Hepatocyte (in vitro differentiated cells): ENCODE measurements at regions not wholly inside any gene's neighbourhood (a gene's known extent, or its start where the extent isn't known, plus 50 kb on each side); places are given as distances from the start of the nearest gene placed in this dataset.
A peak's percentile ranks its signal among the peaks of the same experiment; 100 is the strongest.
"Not testable (repeated sequence)": the region's sequence is repeated elsewhere in the genome, so short reads cannot be mapped to it uniquely, and the experiment has no call there.

Experiments
- DNase-seq: peaks from one replicate; pipeline ENCODE4 v3.0.0-alpha.2; 2016; ENCODE audit warnings: low spot score
- H2AFZ ChIP-seq: fragments of 200-600 bp; sonication (generic); 2 replicates; pipeline ENCODE4 v1.6.0; 2016; ENCODE audit warnings: antibody characterized with exemption, mild to moderate bottlenecking
- H3K27ac ChIP-seq: fragments of 200-600 bp; sonication (generic); 2 replicates; pipeline ENCODE4 v1.5.1; 2016; ENCODE audit warnings: mild to moderate bottlenecking
- H3K27me3 ChIP-seq: fragments of 200-600 bp; sonication (generic); 2 replicates; pipeline ENCODE4 v1.6.1; 2016
- H3K36me3 ChIP-seq: fragments of 200-600 bp; sonication (generic); replicated peaks from 2 replicates; pipeline ENCODE4 v1.5.1; 2016; ENCODE audit warnings: low read depth; ENCODE audit not compliant: insufficient read depth
- H3K4me1 ChIP-seq: fragments of 200-600 bp; sonication (generic); 2 replicates; pipeline ENCODE4 v1.5.1; 2016; ENCODE audit warnings: mild to moderate bottlenecking, moderate library complexity; ENCODE audit not compliant: insufficient read depth
- H3K4me2 ChIP-seq: fragments of 200-600 bp; sonication (generic); 2 replicates; pipeline ENCODE4 v1.6.0; 2016
- H3K4me3 ChIP-seq: fragments of 200-600 bp; sonication (generic); 2 replicates; pipeline ENCODE4 v1.5.1; 2016; ENCODE audit warnings: mild to moderate bottlenecking
- H3K79me2 ChIP-seq: fragments of 200-600 bp; sonication (generic); 2 replicates; pipeline ENCODE4 v1.6.0; 2017; ENCODE audit warnings: mild to moderate bottlenecking
- H3K9me2 ChIP-seq: fragments of 200-600 bp; sonication (generic); replicated peaks from 2 replicates; pipeline ENCODE4 v1.6.0; 2017; ENCODE audit warnings: mild to moderate bottlenecking; ENCODE audit not compliant: insufficient read depth
- H3K9me3 ChIP-seq: fragments of 200-600 bp; sonication (generic); 2 replicates; pipeline ENCODE4 v1.5.1; 2016; ENCODE audit warnings: low read depth, mild to moderate bottlenecking
- H4K20me1 ChIP-seq: fragments of 200-600 bp; sonication (generic); 2 replicates; pipeline ENCODE4 v1.6.0; 2016; ENCODE audit warnings: mild to moderate bottlenecking; ENCODE audit not compliant: insufficient read depth, poor library complexity, severe bottlenecking
- CTCF ChIP-seq: fragments of 200-600 bp; sonication (generic); IDR thresholded peaks from 2 replicates; pipeline ENCODE4 v1.5.1; 2016; ENCODE audit warnings: antibody characterized with exemption, mild to moderate bottlenecking; ENCODE audit not compliant: poor library complexity
- EZH2 ChIP-seq: fragments of 200-600 bp; sonication (generic); IDR thresholded peaks from 2 replicates; pipeline ENCODE4 v1.6.1; 2016; ENCODE audit warnings: antibody characterized with exemption, mild to moderate bottlenecking, borderline replicate concordance
- EZH2phosphoT487 ChIP-seq: fragments of 200-600 bp; sonication (generic); IDR thresholded peaks from one replicate; pipeline ENCODE4 v1.6.1; 2018; ENCODE audit warnings: antibody characterized with exemption, mild to moderate bottlenecking, low read depth, moderate library complexity; ENCODE audit not compliant: unreplicated experiment, severe bottlenecking
- WGBS: methylation state at CpG from one replicate; pipeline ENCODE4 v1.1.6; 2016; ENCODE audit warnings: low lambda C conversion rate; ENCODE audit errors: missing lambda C conversion rate; 5-methylcytosine and 5-hydroxymethylcytosine counted together

GRCh38 chr16:52914428-52914827, 138.3 kb downstream of the CHD9NB start:
- no peak for TF ChIP-seq EZH2
- TF ChIP-seq CTCF: no peak
- TF ChIP-seq EZH2phosphoT487: no peak
- no peaks in the 10 kb centered on the region for H3K9me3 ChIP-seq
- no peak overlapping the region for H3K4me3 ChIP-seq
- H3K4me2 ChIP-seq: no peak overlapping the region
- no peaks in the 10 kb centered on the region for H4K20me1 ChIP-seq
- H3K27me3 ChIP-seq: no peaks in the 10 kb centered on the region
- no peaks in the 10 kb centered on the region for H3K4me1 ChIP-seq
- no peak overlapping the region for H3K27ac ChIP-seq
- WGBS: 76% methylated on average over 2 of the region's 2 CpGs
- H3K9me2 ChIP-seq: no peaks in the 10 kb centered on the region
- no peak for DNase-seq
- no peaks in the 10 kb centered on the region for H3K36me3 ChIP-seq
- no peaks in the 10 kb centered on the region for H3K79me2 ChIP-seq
- no peak overlapping the region for H2AFZ ChIP-seq

GRCh38 chr16:52912565-52913173, 140.0 kb downstream of the CHD9NB start:
- Histone ChIP-seq H3K36me3 (no peaks in the 10 kb centered on the region), H2AFZ (no peak overlapping the region), H3K4me1 (no peaks in the 10 kb centered on the region), H4K20me1 (no peaks in the 10 kb centered on the region), H3K9me3 (no peaks in the 10 kb centered on the region), H3K27me3 (no peaks in the 10 kb centered on the region), H3K9me2 (no peaks in the 10 kb centered on the region), H3K4me3 (no peak overlapping the region), H3K79me2 (no peaks in the 10 kb centered on the region), H3K27ac (no peak overlapping the region), H3K4me2 (no peak overlapping the region)
- DNase-seq: peak; percentile 79
- TF ChIP-seq CTCF (peak; percentile 89), EZH2 (no peak)
- 20% methylated on average over 7 of the region's 7 CpGs for WGBS

GRCh38 chr16:52908057-52908456, 144.6 kb downstream of the CHD9NB start:
- not testable (repeated sequence) for H4K20me1 ChIP-seq, H3K9me2 ChIP-seq, H3K27ac ChIP-seq, H3K9me3 ChIP-seq, H3K4me3 ChIP-seq, DNase-seq, H3K27me3 ChIP-seq, H3K79me2 ChIP-seq, H3K4me2 ChIP-seq, H3K4me1 ChIP-seq, H3K36me3 ChIP-seq, H2AFZ ChIP-seq
- 86% methylated on average over 6 of the region's 6 CpGs for WGBS

- Histone ChIP-seq H3K4me3 (no peak overlapping the region), H3K27ac (no peak overlapping the region), H4K20me1 (no peaks in the 10 kb centered on the region), H2AFZ (no peak overlapping the region), H3K36me3 (no peaks in the 10 kb centered on the region), H3K9me2 (no peaks in the 10 kb centered on the region), H3K4me1 (no peaks in the 10 kb centered on the region), H3K9me3 (no peaks in the 10 kb centered on the region), H3K79me2 (no peaks in the 10 kb centered on the region), H3K27me3 (no peaks in the 10 kb centered on the region), H3K4me2 (no peak overlapping the region)
- DNase-seq: no peak
- 69% methylated on average over 3 of the region's 3 CpGs for WGBS
- no peak for TF ChIP-seq CTCF
- no peak for TF ChIP-seq EZH2
- no peak for TF ChIP-seq EZH2phosphoT487
Observed at GRCh38 chr16:52906281-52906680, 146.4 kb downstream of the CHD9NB start.
